NB4 (cell line): ENCODE measurements at regions not wholly inside any gene's neighbourhood (a gene's known extent, or its start where the extent isn't known, plus 50 kb on each side); places are given as distances from the start of the nearest gene placed in this dataset.

Experiments used
- DNase-seq: peaks from one replicate; pipeline ENCODE4 v3.0.0; 2010; ENCODE audit warnings: low read depth
- H3K4me3 ChIP-seq: one replicate; pipeline ENCODE4 v1.5.1; 2011; ENCODE audit warnings: mild to moderate bottlenecking, low read depth, low read length, moderate library complexity
- CTCF ChIP-seq: IDR thresholded peaks from one replicate; pipeline ENCODE4 v1.5.1; 2012; ENCODE audit warnings: low read depth, low read length
- MAX ChIP-seq: IDR thresholded peaks from 2 replicates; pipeline ENCODE4 v1.6.1; 2011; ENCODE audit warnings: low read depth, low read length
- MYC ChIP-seq: IDR thresholded peaks from 2 replicates; pipeline ENCODE4 v1.6.1; 2011; ENCODE audit warnings: low read depth, low read length
- POLR2A ChIP-seq: IDR thresholded peaks from 2 replicates; pipeline ENCODE4 v1.6.1; 2011; ENCODE audit warnings: mild to moderate bottlenecking; ENCODE audit not compliant: insufficient read length; ENCODE audit errors: extremely low read depth

- no peak for DNase-seq
- TF ChIP-seq POLR2A (no peak), MAX (no peak), CTCF (no peak), MYC (no peak)
- H3K4me3 ChIP-seq = no peak overlapping the region
Observed at GRCh38 chr5:2985718-2986117, 234.2 kb upstream of the IRX2 start.

GRCh38 chr5:2983583-2984300 lies 232.3 kb upstream of the IRX2 start:
- DNase-seq = no peak
- H3K4me3 ChIP-seq = no peak overlapping the region
- TF ChIP-seq MYC (no peak), CTCF (no peak), POLR2A (no peak), MAX (no peak)

GRCh38 chr5:2981652-2982051 lies 230.2 kb upstream of the IRX2 start:
- DNase-seq = no peak
- no peak overlapping the region for H3K4me3 ChIP-seq
- TF ChIP-seq MAX = no peak
- TF ChIP-seq MYC = no peak
- no peak for TF ChIP-seq CTCF
- TF ChIP-seq POLR2A = no peak

- TF ChIP-seq POLR2A (no peak), MAX (no peak), CTCF (no peak), MYC (no peak)
- no peak overlapping the region for H3K4me3 ChIP-seq
Observed at GRCh38 chr5:2981035-2981434, 229.6 kb upstream of the IRX2 start.

GRCh38 chr5:2960294-2960693 lies 208.8 kb upstream of the IRX2 start:
- no peak for DNase-seq
- TF ChIP-seq POLR2A (no peak), MYC (no peak), CTCF (no peak), MAX (no peak)
- H3K4me3 ChIP-seq = no peak overlapping the region

More at GRCh38 chr5:2981035-2981434, 229.6 kb upstream of the IRX2 start:
- no peak for DNase-seq
